ENCODE measurements at regions not wholly inside any gene's neighbourhood (a gene's known extent, or its start where the extent isn't known, plus 50 kb on each side); places are given as distances from the start of the nearest gene placed in this dataset.

DNA sequence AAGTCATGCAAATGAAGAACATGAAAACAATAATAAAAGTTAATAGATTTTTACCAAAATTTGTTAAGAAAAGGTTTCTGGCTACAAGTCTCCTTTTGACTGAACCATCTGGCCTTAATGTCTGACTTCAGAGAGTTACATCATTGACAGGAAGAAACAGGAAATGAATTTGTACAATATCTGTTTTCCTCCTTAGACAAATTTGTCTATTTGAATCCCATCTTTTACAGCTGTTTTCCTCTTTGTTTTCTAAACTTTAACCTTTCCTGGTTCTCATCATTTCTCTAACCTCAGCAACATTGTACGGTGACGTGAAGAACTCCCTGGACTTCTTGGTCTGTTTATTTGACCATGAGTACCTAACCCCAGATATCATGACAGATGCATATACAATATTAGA is 567.5 kb upstream of the RIOK2 start:
- no peak for ATAC-seq
- TF ChIP-seq, protein P1, sequence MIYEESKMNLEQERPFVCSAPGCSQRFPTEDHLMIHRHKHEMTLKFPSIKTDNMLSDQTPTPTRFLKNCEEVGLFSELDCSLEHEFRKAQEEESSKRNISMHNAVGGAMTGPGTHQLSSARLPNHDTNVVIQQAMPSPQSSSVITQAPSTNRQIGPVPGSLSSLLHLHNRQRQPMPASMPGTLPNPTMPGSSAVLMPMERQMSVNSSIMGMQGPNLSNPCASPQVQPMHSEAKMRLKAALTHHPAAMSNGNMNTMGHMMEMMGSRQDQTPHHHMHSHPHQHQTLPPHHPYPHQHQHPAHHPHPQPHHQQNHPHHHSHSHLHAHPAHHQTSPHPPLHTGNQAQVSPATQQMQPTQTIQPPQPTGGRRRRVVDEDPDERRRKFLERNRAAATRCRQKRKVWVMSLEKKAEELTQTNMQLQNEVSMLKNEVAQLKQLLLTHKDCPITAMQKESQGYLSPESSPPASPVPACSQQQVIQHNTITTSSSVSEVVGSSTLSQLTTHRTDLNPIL (CRISPR knock-in tag; IDR thresholded peaks at IDR 0.05; ENCODE audit: low read depth) = no peak
- TF ChIP-seq ZC3H10 (CRISPR knock-in tag; IDR thresholded peaks at IDR 0.05) = no peak

GRCh38 chr5:97751540-97751939 is 568.5 kb upstream of the RIOK2 start:
- TF ChIP-seq CSDC2 (CRISPR knock-in tag; IDR thresholded peaks at IDR 0.05) = no peak
- no peak for TF ChIP-seq ZFP3 (CRISPR knock-in tag; IDR thresholded peaks at IDR 0.05)
- ATAC-seq = no peak

DNA sequence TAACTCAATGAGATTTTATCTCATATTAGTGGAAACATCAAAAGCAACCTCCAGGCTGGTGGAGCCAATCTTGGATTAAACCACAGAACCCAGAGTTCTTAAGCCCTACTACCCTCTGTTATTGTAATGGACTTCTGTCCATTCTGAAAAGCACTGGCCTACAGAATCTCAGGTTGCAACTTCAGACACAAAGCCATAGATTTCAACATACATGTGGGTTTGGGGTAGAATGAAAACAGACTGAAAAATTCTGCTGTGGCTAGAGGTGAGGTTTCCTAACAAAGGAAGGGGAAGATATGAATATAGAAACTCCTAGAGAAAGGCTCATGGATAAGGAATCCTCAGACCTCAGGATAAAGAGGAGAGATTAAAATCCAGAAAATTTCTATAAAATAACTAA is 569.8 kb upstream of the RIOK2 start:
- no peak for TF ChIP-seq ZNF565 (CRISPR knock-in tag; conservative IDR thresholded peaks at IDR 0.05; ENCODE audit: low read depth)
- no peak for TF ChIP-seq CSDC2 (CRISPR knock-in tag; IDR thresholded peaks at IDR 0.05)
- ATAC-seq = no peak

- TF ChIP-seq RARB (CRISPR knock-in tag; IDR thresholded peaks at IDR 0.05) = no peak
- TF ChIP-seq ZNF8 (CRISPR knock-in tag; IDR thresholded peaks at IDR 0.05) = no peak
- TF ChIP-seq, protein P2, sequence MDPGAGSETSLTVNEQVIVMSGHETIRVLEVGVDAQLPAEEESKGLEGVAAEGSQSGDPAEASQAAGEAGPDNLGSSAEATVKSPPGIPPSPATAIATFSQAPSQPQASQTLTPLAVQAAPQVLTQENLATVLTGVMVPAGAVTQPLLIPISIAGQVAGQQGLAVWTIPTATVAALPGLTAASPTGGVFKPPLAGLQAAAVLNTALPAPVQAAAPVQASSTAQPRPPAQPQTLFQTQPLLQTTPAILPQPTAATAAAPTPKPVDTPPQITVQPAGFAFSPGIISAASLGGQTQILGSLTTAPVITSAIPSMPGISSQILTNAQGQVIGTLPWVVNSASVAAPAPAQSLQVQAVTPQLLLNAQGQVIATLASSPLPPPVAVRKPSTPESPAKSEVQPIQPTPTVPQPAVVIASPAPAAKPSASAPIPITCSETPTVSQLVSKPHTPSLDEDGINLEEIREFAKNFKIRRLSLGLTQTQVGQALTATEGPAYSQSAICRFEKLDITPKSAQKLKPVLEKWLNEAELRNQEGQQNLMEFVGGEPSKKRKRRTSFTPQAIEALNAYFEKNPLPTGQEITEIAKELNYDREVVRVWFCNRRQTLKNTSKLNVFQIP (CRISPR knock-in tag; IDR thresholded peaks at IDR 0.05; ENCODE audit: borderline replicate concordance, low read depth) = no peak
- no peak for TF ChIP-seq GLIS3 (CRISPR knock-in tag; IDR thresholded peaks at IDR 0.05)
- no peak for TF ChIP-seq PPARA (CRISPR knock-in tag; IDR thresholded peaks at IDR 0.05; ENCODE audit: borderline replicate concordance)
- no peak for TF ChIP-seq TSHZ2 (CRISPR knock-in tag; IDR thresholded peaks at IDR 0.05)
- TF ChIP-seq, protein P1 (CRISPR knock-in tag; IDR thresholded peaks at IDR 0.05; ENCODE audit: low read depth) = no peak
- no peak for TF ChIP-seq OSR1 (CRISPR knock-in tag; IDR thresholded peaks at IDR 0.05)
- no peak for TF ChIP-seq ARNTL (CRISPR knock-in tag; IDR thresholded peaks at IDR 0.05; ENCODE audit: borderline replicate concordance, low read depth)
- TF ChIP-seq, protein P3, sequence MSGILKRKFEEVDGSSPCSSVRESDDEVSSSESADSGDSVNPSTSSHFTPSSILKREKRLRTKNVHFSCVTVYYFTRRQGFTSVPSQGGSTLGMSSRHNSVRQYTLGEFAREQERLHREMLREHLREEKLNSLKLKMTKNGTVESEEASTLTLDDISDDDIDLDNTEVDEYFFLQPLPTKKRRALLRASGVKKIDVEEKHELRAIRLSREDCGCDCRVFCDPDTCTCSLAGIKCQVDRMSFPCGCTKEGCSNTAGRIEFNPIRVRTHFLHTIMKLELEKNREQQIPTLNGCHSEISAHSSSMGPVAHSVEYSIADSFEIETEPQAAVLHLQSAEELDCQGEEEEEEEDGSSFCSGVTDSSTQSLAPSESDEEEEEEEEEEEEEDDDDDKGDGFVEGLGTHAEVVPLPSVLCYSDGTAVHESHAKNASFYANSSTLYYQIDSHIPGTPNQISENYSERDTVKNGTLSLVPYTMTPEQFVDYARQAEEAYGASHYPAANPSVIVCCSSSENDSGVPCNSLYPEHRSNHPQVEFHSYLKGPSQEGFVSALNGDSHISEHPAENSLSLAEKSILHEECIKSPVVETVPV (CRISPR knock-in tag; IDR thresholded peaks at IDR 0.05) = no peak
- no peak for TF ChIP-seq TCF4 (CRISPR knock-in tag; IDR thresholded peaks at IDR 0.05; ENCODE audit: borderline replicate concordance)
- TF ChIP-seq ZFP3 (CRISPR knock-in tag; IDR thresholded peaks at IDR 0.05) = no peak
- TF ChIP-seq ISL1 (CRISPR knock-in tag; IDR thresholded peaks at IDR 0.05) = no peak
- TF ChIP-seq BACH2 (CRISPR knock-in tag; IDR thresholded peaks at IDR 0.05; ENCODE audit: borderline replicate concordance) = no peak
- TF ChIP-seq ZNF70 (CRISPR knock-in tag; IDR thresholded peaks at IDR 0.05) = no peak
Measured at GRCh38 chr5:97762483-97762882, 579.4 kb upstream of the RIOK2 start.

DNA sequence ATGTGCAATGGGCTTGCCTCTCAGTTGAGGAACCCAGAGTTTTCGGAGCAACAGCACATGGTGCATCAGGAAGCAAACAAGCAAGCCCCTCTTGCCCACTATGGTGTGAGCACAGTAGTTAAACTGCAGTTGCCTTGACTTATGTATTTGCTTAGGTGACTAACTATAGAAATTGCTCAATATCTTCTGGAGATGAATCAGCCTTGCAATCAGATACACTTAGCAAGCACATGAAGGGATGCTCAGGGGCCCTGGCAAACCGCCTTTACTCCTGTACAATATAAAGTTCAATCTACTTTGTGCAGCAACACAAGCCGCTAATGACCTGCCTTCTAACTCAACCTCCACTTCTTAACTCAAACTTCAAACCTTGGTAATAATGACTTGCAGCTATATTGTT is 581.7 kb upstream of the RIOK2 start:
- ATAC-seq = no peak
- TF ChIP-seq ZNF8 (CRISPR knock-in tag; IDR thresholded peaks at IDR 0.05) (no peak), TCF4 (CRISPR knock-in tag; IDR thresholded peaks at IDR 0.05; ENCODE audit: borderline replicate concordance) (no peak), SNAI2 (CRISPR knock-in tag; IDR thresholded peaks at IDR 0.05) (no peak), RARB (CRISPR knock-in tag; IDR thresholded peaks at IDR 0.05) (no peak), BACH2 (CRISPR knock-in tag; IDR thresholded peaks at IDR 0.05; ENCODE audit: borderline replicate concordance) (no peak), CSDC2 (CRISPR knock-in tag; IDR thresholded peaks at IDR 0.05) (no peak)
- TF ChIP-seq, protein P4, sequence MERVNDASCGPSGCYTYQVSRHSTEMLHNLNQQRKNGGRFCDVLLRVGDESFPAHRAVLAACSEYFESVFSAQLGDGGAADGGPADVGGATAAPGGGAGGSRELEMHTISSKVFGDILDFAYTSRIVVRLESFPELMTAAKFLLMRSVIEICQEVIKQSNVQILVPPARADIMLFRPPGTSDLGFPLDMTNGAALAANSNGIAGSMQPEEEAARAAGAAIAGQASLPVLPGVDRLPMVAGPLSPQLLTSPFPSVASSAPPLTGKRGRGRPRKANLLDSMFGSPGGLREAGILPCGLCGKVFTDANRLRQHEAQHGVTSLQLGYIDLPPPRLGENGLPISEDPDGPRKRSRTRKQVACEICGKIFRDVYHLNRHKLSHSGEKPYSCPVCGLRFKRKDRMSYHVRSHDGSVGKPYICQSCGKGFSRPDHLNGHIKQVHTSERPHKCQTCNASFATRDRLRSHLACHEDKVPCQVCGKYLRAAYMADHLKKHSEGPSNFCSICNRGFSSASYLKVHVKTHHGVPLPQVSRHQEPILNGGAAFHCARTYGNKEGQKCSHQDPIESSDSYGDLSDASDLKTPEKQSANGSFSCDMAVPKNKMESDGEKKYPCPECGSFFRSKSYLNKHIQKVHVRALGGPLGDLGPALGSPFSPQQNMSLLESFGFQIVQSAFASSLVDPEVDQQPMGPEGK (CRISPR knock-in tag; IDR thresholded peaks at IDR 0.05; ENCODE audit: borderline replicate concordance) = no peak
- TF ChIP-seq, protein P2 (CRISPR knock-in tag; IDR thresholded peaks at IDR 0.05; ENCODE audit: borderline replicate concordance, low read depth) = no peak
- TF ChIP-seq, protein P3 (CRISPR knock-in tag; IDR thresholded peaks at IDR 0.05) = no peak

More at GRCh38 chr5:97762483-97762882, 579.4 kb upstream of the RIOK2 start:
- no peak for ATAC-seq
